Prostate gland (tissue), 2 donors: ENCODE measurements at regions not wholly inside any gene's neighbourhood (a gene's known extent, or its start where the extent isn't known, plus 50 kb on each side); places are given as distances from the start of the nearest gene placed in this dataset.

Experiments used
- DNase-seq: peaks from one replicate; pipeline ENCODE4 v3.0.0-alpha.2; 2019; ENCODE audit warnings: low spot score
- H3K27ac ChIP-seq, 2 donors: fragments of 200-600 bp; sonication (generic); 2 replicates each; pipeline ENCODE4 v1.5.1; 2017 to 2019
- H3K27me3 ChIP-seq: fragments of 200-600 bp; sonication (generic); replicated peaks from 2 replicates; pipeline ENCODE4 v1.5.1; 2019; ENCODE audit not compliant: insufficient read depth
- H3K36me3 ChIP-seq, 2 donors: fragments of 200-600 bp; sonication (generic); 1 replicate in 1 of 2; 2 replicates in 1 of 2; pipeline versions ENCODE4 v1.5.1 to v1.8.1; 2017 to 2019
- H3K4me1 ChIP-seq: fragments of 200-600 bp; sonication (generic); replicated peaks from 2 replicates; pipeline ENCODE4 v1.5.1; 2019
- H3K4me3 ChIP-seq, 2 donors: fragments of 200-600 bp; sonication (generic); 2 replicates each; pipeline ENCODE4 v1.5.1; 2017 to 2019
- H3K9me3 ChIP-seq: fragments of 200-600 bp; sonication (generic); 2 replicates; pipeline ENCODE4 v1.5.1; 2017
- POLR2A ChIP-seq: fragments of 450-650 bp; IDR thresholded peaks from one replicate; pipeline ENCODE4 v1.6.1; 2016; ENCODE audit warnings: antibody characterized with exemption, mild to moderate bottlenecking
- POLR2AphosphoS5 ChIP-seq: sonication (generic); formaldehyde crosslinking; IDR thresholded peaks from one replicate; pipeline ENCODE4 v1.6.1; 2017; ENCODE audit warnings: antibody characterized with exemption
- WGBS: methylation state at CpG from one replicate; pipeline ENCODE4 v1.1.5; 2018; 5-methylcytosine and 5-hydroxymethylcytosine counted together
- intact Hi-C: fragments of 100-400 bp; cut with DNase I; formaldehyde crosslinking; loops from one replicate; pipeline ENCODE4 v1.14.2; 2022
- TF ChIP-seq, protein P1 (sequence below), 4 experiments: fragments of 200-600 bp in 2 of 4; fragments of 450-650 bp in 2 of 4; sonication (generic) in 2 of 4; IDR thresholded peaks; 1 replicate in 3 of 4; 2 replicates in 1 of 4; pipeline ENCODE4 v1.5.1; 2016 to 2019; ENCODE audit warnings: antibody characterized with exemption in 4 of 4, mild to moderate bottlenecking in 2 of 4, moderate library complexity in 2 of 4

DNA sequence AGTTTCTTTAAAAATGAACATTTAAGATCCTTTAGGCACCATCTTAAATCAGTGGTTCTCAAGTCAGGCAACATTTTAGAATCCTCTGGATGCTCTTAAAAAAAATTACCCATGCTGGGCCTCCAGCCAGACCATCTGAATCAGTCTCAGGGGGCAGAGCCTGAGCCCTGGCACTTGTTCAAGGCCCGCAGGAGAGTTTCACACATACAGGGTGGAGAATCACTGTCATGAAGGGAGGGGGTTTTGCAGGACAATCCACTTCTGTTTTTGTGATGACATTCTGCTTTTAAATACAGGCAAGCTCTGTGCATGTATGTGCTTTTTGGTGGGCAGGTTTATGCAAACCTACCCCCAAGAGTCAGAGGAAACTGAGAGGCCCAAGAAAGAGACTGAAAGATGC, 268.6 kb downstream of the SEC23IP start:
- H3K27ac ChIP-seq = no peak overlapping the region
- H3K36me3 ChIP-seq = no peaks in the 10 kb centered on the region
- WGBS = 14% methylated on average over 1 of the region's 1 CpG
- H3K27me3 ChIP-seq = no peaks in the 10 kb centered on the region
- TF ChIP-seq POLR2A (no peak), POLR2AphosphoS5 (no peak)
- TF ChIP-seq, protein P1, sequence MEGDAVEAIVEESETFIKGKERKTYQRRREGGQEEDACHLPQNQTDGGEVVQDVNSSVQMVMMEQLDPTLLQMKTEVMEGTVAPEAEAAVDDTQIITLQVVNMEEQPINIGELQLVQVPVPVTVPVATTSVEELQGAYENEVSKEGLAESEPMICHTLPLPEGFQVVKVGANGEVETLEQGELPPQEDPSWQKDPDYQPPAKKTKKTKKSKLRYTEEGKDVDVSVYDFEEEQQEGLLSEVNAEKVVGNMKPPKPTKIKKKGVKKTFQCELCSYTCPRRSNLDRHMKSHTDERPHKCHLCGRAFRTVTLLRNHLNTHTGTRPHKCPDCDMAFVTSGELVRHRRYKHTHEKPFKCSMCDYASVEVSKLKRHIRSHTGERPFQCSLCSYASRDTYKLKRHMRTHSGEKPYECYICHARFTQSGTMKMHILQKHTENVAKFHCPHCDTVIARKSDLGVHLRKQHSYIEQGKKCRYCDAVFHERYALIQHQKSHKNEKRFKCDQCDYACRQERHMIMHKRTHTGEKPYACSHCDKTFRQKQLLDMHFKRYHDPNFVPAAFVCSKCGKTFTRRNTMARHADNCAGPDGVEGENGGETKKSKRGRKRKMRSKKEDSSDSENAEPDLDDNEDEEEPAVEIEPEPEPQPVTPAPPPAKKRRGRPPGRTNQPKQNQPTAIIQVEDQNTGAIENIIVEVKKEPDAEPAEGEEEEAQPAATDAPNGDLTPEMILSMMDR (IDR thresholded peaks at IDR 0.05) = no peak
- DNase-seq = no peak
- no peaks in the 10 kb centered on the region for H3K9me3 ChIP-seq
- H3K4me1 ChIP-seq = no peaks in the 10 kb centered on the region
- intact Hi-C loops = no loop called here
- H3K4me3 ChIP-seq = no peak overlapping the region

DNA sequence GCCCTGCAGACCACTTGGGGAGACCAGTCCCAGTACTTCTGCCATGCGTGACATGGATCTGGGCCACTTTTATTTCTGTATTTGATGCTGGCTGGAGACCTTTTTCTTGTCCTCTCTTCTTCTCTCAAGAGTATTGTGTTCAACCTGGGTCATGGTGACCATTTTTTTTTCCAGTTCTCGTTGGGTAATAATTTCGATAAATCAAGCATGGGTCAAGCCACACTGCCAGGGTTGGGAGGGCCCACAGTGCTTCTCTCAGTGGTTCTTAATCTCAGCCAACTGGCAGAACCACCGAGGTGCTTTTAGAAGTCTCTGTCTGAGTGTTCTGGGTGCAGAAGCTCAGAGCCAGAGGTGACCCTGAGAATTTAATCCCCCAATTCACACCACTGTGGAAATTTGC, 269.9 kb downstream of the SEC23IP start:
- Histone ChIP-seq H3K27ac (no peak overlapping the region), H3K27me3 (no peaks in the 10 kb centered on the region), H3K4me1 (no peaks in the 10 kb centered on the region), H3K4me3 (no peak overlapping the region), H3K36me3 (no peaks in the 10 kb centered on the region), H3K9me3 (no peaks in the 10 kb centered on the region)
- no peak for TF ChIP-seq POLR2A
- no peak for TF ChIP-seq POLR2AphosphoS5
- TF ChIP-seq, protein P1 (IDR thresholded peaks at IDR 0.05) = no peak
- 94% methylated on average over 4 of the region's 4 CpGs for WGBS
- intact Hi-C loops = no loop called here
- DNase-seq = no peak

DNA sequence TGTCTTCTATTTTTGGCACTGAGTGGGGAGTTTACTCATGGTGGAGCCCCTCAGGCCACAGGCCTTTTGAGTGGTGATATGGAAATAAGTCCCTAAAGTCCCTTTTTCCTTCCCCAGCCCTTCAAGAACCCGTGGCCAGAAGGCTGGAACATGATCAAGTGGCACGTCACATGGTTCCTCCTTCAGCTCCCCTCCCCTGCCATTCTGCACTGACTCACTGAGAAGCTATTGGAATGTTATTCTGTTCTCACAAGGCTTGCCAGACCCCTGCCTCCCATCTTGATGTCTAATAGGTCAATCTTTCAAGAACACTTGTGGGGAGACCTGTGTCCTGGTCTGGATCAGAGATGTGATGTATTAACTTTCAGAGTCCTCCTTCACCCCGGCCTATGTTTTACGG, 279.8 kb downstream of the SEC23IP start:
- H3K36me3 ChIP-seq = no peaks in the 10 kb centered on the region
- DNase-seq = no peak
- H3K27me3 ChIP-seq = no peaks in the 10 kb centered on the region
- 72% methylated on average over 4 of the region's 4 CpGs for WGBS
- H3K4me3 ChIP-seq = no peak overlapping the region
- no peak overlapping the region for H3K27ac ChIP-seq
- H3K4me1 ChIP-seq = no peaks in the 10 kb centered on the region
- H3K9me3 ChIP-seq = no peaks in the 10 kb centered on the region
- no peak for TF ChIP-seq POLR2AphosphoS5
- TF ChIP-seq, protein P1 (IDR thresholded peaks at IDR 0.05) = no peak
- TF ChIP-seq POLR2A = no peak
- intact Hi-C loops = no loop called here

DNA sequence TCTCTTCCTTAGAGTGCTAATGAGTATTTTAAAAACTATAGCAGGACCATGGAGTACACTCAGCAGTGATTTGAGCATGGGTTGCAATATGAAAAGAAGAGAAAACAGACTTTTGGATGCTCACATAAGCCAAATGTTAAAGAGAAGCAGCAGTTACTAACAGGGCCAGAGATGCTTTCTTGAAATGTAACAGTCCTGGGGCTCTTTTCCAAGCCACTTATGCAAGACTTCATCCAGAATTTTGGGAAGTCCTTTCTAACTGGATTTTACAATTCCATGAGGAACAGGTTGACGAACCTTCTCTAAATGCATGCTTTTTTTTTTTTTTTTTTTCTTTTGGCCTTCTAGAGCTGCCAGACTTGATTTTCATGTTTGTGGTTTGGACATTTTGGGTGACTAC, 282.0 kb downstream of the SEC23IP start:
- TF ChIP-seq POLR2A = no peak
- no peak for TF ChIP-seq POLR2AphosphoS5
- TF ChIP-seq, protein P1 (IDR thresholded peaks at IDR 0.05) = no peak
- H3K27me3 ChIP-seq = no peaks in the 10 kb centered on the region
- H3K4me3 ChIP-seq = no peak overlapping the region
- H3K4me1 ChIP-seq = no peaks in the 10 kb centered on the region
- no peaks in the 10 kb centered on the region for H3K36me3 ChIP-seq
- WGBS = 24% methylated on average over 1 of the region's 1 CpG
- intact Hi-C loops = no loop called here
- no peak overlapping the region for H3K27ac ChIP-seq
- no peaks in the 10 kb centered on the region for H3K9me3 ChIP-seq
- DNase-seq = no peak

DNA sequence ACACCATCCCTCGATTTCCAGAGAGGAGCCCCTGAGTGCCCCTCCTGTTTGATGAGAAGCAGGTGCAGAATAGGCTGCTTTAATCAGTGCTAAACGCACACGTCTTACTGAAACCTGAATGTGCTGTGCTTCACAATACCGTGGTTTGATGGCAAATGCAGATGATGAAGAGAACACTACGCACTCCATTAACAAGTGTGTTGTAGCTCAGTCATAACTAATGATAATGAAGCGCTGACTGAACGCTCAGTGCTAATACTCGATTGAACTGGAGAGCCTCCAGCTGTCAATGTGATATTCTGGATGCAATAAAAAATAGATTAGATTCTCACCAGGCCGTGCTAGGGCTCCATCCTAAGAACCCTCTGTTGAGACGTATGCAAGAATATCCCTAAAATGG, 279.7 kb upstream of the PLPP4 start:
- no peak overlapping the region for H3K27ac ChIP-seq
- no peaks in the 10 kb centered on the region for H3K36me3 ChIP-seq
- DNase-seq = no peak
- no peak for TF ChIP-seq POLR2AphosphoS5
- TF ChIP-seq POLR2A = no peak
- TF ChIP-seq, protein P1 (IDR thresholded peaks at IDR 0.05) = no peak
- H3K4me1 ChIP-seq = no peaks in the 10 kb centered on the region
- intact Hi-C loops = no loop called here
- H3K4me3 ChIP-seq = no peak overlapping the region
- WGBS = 85% methylated on average over 10 of the region's 10 CpGs
- H3K9me3 ChIP-seq = no peaks in the 10 kb centered on the region
- H3K27me3 ChIP-seq = no peaks in the 10 kb centered on the region
